ENCODE measurements at regions not wholly inside any gene's neighbourhood (a gene's known extent, or its start where the extent isn't known, plus 50 kb on each side); places are given as distances from the start of the nearest gene placed in this dataset.

DNA sequence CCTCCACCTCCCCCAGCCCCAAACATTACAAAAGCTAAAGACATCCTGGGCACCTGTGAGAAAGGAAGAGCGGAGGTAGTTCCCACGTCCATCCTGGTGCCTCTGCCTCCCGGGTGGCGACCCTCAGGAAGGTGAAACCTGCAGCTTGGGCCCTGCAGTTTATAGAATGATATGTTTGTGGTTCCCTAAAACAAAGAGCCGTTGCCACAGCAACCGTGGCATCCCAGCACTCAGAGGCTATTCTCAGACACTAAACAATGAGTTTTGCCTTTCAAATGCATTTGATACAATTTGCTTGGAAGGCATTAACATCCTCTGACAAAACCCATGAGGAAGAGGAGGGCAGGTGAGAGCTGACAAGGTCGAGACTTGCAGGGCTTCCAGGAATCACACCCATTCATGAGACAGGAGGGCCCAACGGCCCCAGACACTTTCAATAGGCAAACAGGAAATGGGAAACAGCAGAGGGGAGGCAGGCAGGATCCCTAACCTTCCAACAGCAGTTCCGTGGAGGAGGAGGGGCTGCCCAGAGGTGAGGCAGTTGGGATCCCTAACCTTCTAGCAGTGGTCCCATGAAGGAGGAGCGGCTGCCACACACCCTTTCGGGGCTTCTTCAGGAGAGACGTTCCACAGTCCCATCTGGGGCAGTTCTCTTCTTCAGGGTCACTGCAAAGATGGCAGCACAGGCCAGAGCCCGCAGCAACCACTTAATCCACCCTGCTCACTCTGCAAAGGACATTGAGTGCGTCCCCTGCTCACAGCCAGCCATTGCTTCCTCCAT lies 379.2 kb downstream of the SHANK2 start:
- DNase-seq: no peak

DNA sequence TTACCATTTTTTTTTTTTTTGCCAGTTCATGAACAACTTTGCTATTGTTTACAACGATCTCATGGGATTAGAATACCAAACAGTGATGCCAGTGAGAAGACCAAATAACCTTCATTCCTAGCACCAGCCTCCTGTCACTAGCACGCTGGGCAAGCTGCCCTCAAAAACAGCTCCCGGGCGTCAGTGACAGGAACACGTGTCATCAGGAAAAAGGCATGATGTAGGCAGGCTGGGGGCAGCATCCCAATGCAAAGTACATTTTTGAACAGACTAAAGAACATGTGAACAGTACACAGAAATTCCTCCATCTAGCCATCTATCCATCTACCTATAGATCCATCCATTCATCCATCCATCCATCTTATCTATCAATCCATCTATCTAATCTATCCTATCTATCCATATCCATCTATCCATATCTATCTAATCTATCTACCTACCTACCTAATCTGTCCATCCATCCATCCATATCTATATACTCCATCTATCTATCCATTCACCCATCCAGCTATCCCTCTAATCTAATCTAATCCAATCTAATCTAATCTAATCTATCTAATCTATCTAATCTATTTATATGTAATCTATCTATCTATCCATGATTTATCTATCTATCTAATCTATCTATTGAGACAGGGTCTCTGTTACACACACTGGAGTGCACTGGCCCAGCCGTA lies 378.5 kb downstream of the SHANK2 start:
- no peak for DNase-seq

GRCh38 chr11:70876685-70877084 lies 375.7 kb downstream of the SHANK2 start:
- no peak for DNase-seq

DNA sequence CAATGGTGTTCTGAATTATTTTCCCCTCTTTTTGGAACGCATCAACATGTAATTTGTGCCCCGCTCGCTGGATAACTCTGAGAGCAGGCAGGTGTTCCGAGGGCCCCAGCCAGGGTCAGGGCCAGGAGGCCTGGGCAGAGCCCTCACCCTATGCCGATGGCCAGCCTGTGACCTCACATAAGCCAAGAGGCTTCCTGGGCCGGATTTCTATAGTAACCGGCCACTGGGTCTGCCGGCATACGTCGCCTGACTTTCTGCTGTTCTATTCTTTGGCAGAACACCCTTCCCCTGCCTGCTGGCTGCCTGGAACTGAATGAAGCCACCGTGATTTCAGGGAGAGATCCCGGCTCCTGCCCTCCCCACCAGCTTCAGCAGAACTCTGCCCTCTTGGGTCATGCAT lies 375.2 kb downstream of the SHANK2 start:
- DNase-seq: no peak

DNA sequence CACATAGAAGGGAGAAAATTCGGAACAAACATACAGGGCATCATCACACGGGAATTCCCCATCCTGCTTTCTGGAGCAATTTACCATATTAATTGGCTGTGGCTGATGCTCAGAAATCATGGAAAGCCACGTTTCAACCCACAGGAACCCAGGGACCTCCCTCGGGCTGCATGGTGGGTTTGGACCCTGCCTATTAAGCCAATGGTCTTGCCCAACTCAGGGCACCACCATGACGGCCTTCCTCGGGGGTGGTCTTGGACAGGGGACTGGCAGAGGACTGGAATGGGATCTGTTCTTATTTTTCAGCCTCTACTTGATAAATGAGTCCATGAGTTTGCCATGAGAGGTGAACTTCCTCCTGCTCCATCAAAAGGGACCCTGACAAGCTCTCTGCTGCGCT lies 374.0 kb downstream of the SHANK2 start:
- DNase-seq: no peak

- no peak for DNase-seq
Measured at GRCh38 chr11:70879601-70880285, 372.6 kb downstream of the SHANK2 start.

DNA sequence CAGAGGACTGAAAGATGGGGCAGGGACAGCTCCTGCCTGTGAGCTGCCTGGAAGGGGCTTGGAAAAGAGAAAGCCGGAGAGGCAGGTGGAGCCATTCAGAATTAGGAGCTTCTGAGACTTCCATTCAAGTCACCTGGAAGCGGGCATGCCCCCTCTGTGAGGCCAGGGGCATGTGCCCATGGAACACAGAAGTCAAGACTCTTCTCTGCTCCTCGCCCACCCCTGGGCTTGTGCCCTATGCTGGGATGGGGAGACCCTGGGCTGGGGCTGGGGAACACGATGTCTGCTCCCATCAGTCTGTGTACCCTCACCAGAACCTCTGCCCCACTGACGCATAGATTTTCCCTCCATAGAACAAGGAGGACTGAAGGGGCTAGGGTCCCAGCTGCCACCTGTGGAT lies 372.0 kb downstream of the SHANK2 start:
- no peak for DNase-seq

DNA sequence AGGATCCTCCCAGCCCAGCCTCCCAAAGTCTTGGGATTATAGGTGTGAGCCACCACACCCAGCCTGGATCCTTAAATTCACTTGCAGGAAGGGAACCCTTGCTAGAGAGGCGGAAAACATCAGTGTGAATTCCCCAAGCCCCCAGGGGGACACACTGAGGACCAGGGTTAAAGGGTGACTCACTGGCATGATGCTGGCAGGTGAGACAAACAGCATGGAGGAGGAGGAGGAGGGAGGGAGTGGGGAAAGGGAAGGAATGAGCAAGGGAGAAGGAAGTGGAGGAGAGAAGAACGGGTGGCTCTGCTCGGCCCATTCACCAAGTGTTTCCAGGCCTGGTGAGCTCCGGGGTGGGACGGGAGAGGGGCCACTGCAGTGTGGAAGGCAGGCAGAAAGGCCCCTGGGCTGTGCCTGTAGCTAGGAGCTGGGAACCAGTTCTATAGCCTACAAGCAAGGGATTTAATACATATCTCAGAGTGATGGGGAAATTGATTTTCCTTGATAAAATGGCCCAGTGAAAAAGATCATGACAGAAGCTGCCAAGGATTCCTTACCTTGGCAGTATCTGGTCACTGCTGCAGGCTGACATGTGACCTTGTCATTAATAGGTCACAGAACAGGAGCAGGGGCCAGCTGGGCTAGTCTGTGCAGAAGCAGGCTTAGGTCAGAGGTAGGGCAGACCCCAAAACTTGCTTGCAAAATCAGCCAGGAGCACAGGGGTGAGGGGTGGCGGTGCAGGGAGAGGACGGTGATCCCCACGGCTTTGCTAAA lies 370.2 kb downstream of the SHANK2 start:
- DNase-seq: no peak

GRCh38 chr11:70882716-70883085 lies 369.7 kb downstream of the SHANK2 start:
- DNase-seq: no peak

DNA sequence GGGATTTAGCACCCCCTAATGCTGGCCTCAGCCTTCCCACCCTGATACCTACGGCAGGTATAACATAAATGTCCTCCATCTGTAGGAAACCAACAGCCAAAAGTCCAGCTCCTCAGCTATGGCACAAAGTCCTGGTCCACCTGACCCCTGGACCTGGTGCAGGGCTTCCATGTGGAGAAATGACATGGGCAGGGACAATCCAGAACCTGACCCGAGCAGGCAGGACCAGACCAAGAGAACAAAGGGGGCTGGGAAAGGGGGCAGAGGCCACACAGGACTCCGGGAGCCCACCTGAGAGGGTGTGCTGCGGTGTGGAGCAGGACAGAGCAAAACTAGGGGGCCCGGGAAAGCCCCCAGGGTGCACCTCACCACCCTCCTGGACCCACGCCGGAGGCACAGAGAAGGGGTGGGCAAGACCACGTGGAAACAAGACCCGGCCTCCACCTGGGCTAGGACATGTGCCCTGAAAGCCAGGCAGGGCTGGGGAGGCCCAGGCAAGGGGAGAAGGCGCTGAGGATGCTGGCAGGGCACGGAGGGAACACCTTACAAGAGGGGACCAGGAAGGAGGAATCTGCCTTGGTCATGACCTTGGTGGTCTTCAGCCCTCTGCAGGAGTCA lies 368.9 kb downstream of the SHANK2 start:
- DNase-seq: no peak

DNA sequence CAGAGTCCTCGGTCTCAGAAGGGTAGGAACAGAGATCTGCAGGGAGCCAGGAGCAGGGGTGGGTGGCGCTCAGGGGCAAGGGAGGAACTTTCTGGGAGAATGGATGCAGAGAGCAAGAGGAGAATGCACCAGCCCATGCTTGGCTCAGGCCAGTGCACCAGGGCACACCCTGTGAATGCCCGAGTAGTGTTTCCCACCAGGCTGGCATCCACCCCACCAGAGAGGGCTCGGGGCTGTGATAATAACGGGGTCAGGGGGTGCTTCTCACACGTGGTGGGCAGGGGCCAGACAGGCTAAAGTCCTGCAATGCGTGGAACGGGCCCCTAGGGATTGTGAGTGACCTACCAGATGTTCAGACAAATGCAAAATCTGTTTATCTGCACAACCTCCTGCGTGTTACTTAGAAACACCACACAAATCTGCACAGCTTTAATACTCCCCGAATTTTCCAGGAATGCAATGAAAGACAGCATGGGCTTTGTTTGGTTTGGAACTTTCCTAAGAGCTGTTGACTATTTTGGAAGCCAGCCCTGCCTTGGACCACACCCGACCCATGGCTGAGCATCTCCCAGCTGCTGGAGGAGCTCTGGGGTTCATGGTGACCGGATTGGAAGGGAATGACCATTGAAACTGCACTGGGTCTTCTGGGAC lies 368.3 kb downstream of the SHANK2 start:
- DNase-seq: no peak

DNA sequence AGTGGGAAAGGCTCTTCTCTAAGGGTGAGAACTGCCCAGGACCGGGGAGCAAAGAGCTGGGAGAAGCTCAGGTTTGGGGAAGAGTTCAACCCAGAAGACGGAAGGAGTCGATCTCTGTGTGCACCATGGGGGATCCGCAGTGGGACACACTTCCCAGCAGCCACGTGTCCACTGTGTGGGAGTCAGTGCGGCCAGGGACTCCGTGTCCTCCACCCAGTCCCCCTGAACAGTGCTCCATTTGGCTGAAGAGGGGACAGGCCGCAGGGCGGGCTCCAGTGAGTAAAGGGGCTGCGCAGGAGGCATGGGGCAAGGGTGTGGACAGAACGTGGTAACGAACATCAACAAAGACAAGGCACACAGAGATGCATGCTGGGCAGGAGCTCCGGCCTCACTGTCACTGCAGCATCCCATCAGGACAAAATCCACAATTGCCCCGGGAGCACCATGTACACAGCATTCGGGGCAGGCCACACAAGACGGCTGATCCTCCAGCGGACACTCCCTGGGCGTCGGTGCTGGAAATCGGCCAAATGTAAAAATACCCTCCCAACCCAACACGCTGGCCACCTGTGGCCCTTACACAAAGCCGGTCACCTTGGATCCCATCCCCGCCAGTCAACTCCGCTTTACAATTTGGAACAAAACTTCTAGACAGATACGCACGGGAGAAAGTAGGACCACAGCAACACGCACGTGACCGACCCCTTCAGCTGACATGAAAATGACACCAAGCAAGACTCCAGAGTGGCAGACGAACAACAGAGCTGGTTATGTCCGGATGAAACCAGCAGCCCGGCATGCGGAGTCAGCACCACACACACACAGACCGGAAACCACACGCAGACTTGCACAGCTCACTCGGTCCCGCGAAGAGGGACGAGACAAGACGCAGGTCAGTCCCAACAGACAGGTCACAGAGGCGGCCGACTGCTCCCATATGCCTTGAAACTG lies 366.8 kb downstream of the SHANK2 start:
- DNase-seq: peak; percentile 69

GRCh38 chr11:70886256-70886655 lies 366.1 kb downstream of the SHANK2 start:
- DNase-seq: no peak

DNA sequence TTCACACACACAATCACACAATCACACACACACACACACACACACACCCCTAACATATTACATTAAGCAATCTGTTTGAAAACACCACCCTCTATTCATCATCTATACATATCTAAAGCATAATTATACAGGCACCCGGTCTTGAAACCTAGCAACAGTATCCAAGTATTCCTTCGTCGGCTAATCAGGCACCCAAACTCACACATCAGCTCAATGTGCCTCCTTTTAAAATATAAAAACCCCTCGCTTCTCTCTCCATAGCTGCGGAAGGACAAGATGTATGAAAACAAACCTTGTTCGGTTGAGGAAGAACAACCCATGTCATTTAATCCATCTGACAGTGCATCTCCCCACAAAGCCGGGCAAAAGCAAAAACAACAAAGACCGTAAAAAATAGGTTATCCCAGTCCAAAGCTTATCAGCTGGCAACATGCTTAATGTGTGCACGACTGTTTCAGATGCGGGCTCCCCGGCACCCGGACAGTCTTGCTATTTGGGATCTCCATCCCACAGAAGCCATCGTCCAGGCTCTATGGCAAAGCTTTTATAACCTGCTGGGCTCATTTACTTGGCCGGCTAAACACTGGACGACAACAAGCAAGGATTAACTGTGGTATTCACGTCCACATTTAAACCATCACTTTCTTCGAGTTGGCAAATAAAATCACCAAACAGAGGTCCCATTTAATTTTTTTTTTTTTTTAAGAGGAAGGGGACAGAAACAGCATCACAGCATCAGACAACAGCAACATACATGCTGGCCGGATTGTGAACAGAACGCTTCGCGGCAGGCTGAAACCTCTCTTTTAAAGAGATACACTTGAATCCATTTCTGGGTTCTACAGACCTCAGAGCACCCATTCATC lies 365.5 kb downstream of the SHANK2 start:
- no peak for DNase-seq

DNA sequence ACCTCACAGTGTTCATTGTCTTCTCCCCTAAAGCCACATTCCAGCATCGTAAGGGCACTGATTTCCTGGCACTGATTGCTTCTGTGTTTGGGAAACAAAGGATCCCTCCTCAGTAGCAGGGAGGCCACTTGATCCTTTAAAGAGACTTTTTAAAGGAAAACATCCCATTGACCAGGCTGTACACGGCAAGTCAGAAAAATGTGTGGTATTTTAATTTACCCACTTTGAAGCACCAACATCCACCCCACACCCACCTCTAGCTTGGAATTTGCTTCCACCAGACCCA lies 364.9 kb downstream of the SHANK2 start:
- no peak for DNase-seq

DNA sequence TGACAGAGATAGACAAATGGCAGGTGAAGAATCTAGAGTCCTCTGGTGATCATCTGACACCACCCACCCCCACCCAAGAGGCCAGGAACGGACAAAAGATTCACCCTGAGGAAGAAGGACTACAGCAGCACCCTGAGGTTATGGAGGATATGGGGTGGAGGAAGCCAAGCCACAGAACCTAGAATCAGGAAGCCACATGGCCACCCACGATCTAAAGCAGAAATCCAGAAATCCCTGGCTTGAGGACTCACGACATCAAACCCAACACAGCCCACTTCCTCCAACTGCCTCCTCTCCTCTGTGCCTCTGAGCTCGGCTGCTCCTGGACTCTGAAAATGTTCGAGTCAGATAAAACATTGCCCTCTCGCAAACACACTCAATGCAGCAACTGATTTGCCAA lies 364.3 kb downstream of the SHANK2 start:
- no peak for DNase-seq

GRCh38 chr11:70889411-70889810 lies 363.0 kb downstream of the SHANK2 start:
- no peak for DNase-seq

GRCh38 chr11:70891844-70892380 lies 360.5 kb downstream of the SHANK2 start:
- DNase-seq: no peak

DNA sequence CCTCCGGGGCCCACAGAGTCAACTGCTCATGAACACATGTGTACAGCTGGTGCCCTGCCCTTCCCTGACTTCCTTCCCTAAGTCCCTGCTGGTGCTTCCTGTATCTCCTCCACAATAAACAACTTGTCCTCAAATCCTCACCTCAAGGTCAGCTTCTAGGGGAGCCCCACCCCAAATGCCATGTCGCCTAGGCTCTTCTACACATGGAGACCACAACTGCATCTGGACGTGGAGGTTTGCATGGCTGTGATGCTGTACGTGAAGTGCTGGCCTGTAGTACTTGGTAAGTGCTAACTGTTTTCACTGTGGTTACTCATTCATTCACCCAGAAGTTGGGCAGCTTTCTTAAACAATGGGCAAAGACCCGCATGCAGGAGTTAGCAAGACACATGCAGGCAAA lies 359.5 kb downstream of the SHANK2 start:
- DNase-seq: no peak

Measured in left kidney (tissue), 1 donor.